Spleen (tissue), 11 donors: ENCODE measurements at regions not wholly inside any gene's neighbourhood (a gene's known extent, or its start where the extent isn't known, plus 50 kb on each side); places are given as distances from the start of the nearest gene placed in this dataset.
A peak's percentile ranks its signal among the peaks of the same experiment; 100 is the strongest.

ENCODE experiments used
- DNase-seq: peaks from one replicate; pipeline ENCODE4 v3.0.0-alpha.2; 2020
- H3K27ac ChIP-seq, 8 donors: fragments of 200-600 bp; sonication (generic) in 7 of 8; 1 replicate in 4 of 8; 2 replicates in 4 of 8; pipeline versions ENCODE4 v1.5.0 to v1.8.0; 2016 to 2021; ENCODE audit warnings: inconsistent platforms in 4 of 8, mild to moderate bottlenecking in 4 of 8, moderate library complexity in 1 of 8
- H3K27me3 ChIP-seq, 7 donors: fragments of 200-600 bp; sonication (generic) in 6 of 7; replicated peaks in 1 of 7; 1 replicate in 4 of 7; 2 replicates in 3 of 7; pipeline versions ENCODE4 v1.5.0 to v1.8.0; 2016 to 2021; ENCODE audit warnings: inconsistent platforms in 3 of 7, mild to moderate bottlenecking in 1 of 7
- H3K36me3 ChIP-seq, 6 donors: fragments of 200-600 bp; sonication (generic) in 5 of 6; 1 replicate in 4 of 6; 2 replicates in 2 of 6; pipeline versions ENCODE4 v1.5.0 to v1.8.0; 2016 to 2021; ENCODE audit warnings: inconsistent platforms in 2 of 6
- H3K4me1 ChIP-seq, 6 donors: fragments of 200-600 bp; sonication (generic) in 5 of 6; 1 replicate in 3 of 6; 2 replicates in 3 of 6; pipeline versions ENCODE4 v1.5.0 to v1.8.0; 2016 to 2021; ENCODE audit warnings: inconsistent platforms in 3 of 6
- H3K4me3 ChIP-seq, 8 donors: fragments of 200-600 bp; sonication (generic) in 7 of 8; 1 replicate in 4 of 8; 2 replicates in 4 of 8; pipeline versions ENCODE4 v1.5.0 to v1.8.0; 2016 to 2021; ENCODE audit warnings: inconsistent platforms in 4 of 8, mild to moderate bottlenecking in 4 of 8, moderate library complexity in 2 of 8
- H3K9me3 ChIP-seq, 8 donors: fragments of 200-600 bp; sonication (generic) in 7 of 8; 1 replicate in 4 of 8; 2 replicates in 4 of 8; pipeline versions ENCODE4 v1.5.0 to v1.8.0; 2016 to 2021; ENCODE audit warnings: inconsistent platforms in 4 of 8
- POLR2A ChIP-seq, 3 donors: fragments of 450-650 bp; IDR thresholded peaks; one replicate each; pipeline ENCODE4 v1.5.1; 2017; ENCODE audit warnings: antibody characterized with exemption in 3 of 3, mild to moderate bottlenecking in 1 of 3
- POLR2AphosphoS5 ChIP-seq, 3 donors: sonication (generic); formaldehyde crosslinking; IDR thresholded peaks; one replicate each; pipeline ENCODE4 v1.5.1; 2017; ENCODE audit warnings: antibody characterized with exemption in 3 of 3
- WGBS, 5 donors: extraction: QIAGEN DNeasy Blood & Tissue Kit in 3 of 5; methylation state at CpG; one replicate each; pipeline versions ENCODE4 v1.1.5 to v1.1.7; 2013 to 2018; 5-methylcytosine and 5-hydroxymethylcytosine counted together
- intact Hi-C: fragments of 100-400 bp; cut with DNase I; formaldehyde crosslinking; loops from one replicate; pipeline ENCODE4 v1.15.0; 2023; ENCODE audit warnings: low total_unique reads
- TF ChIP-seq, protein P1 (sequence below), 11 experiments: fragments of 200-600 bp in 7 of 11; fragments of 450-650 bp in 4 of 11; sonication (generic) in 4 of 11; IDR thresholded peaks in 8 of 11; conservative IDR thresholded peaks in 3 of 11; 1 replicate in 7 of 11; 2 replicates in 4 of 11; pipeline versions ENCODE4 v1.4.0 to v1.8.0; 2016 to 2021; ENCODE audit warnings: antibody characterized with exemption in 11 of 11, inconsistent platforms in 4 of 11, mild to moderate bottlenecking in 1 of 11
- donor health status: healthy with polysubstance abuse.
- donor health status: DM: no; HTN: no; CAD: no; lungs with moderate emphysema.
- donor health status: DM: no; HTN: no; CAD: no.
- donor health status: Bipolar disorder and iron deficiency.
- donor health status: healthy.
- donor health status: DM: no; HTN: no; CAD: no.
- donor health status: DM: yes; HTN: yes; CAD: no.

DNA sequence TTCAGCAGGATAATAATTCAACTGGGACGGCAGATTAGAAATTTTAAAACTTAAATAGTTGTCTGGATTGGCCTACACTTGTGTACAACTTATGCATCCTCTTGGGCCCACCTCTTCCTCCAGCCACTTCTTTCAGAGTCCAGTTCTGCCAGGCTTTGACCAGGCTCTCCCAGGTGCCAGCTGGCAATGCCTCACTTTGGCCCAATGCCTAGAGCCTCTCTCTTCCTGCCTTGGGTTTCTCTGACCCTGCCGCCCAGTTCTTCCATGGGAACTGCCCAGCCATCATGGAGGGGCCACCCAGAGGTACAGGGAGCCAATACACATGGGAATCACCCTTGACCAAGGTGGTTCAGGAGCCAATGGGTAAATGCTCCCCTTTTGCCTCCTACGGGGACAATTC, 135.5 kb downstream of the IRS1 start:
- intact Hi-C loops = no loop called here
- Histone ChIP-seq H3K27ac (no peak overlapping the region), H3K36me3 (no peaks in the 10 kb centered on the region), H3K4me1 (no peaks in the 10 kb centered on the region), H3K4me3 (no peak overlapping the region), H3K9me3 (no peaks in the 10 kb centered on the region), H3K27me3 (peaks cover 0 to 61% (median 4%) of the 10 kb centered on the region in 7 donors)
- 24 to 79% (median 48%) methylated on average over 3 of the region's 3 CpGs for WGBS, 5 donors
- TF ChIP-seq POLR2AphosphoS5 (IDR thresholded peaks at IDR 0.05) = no peak
- TF ChIP-seq POLR2A (IDR thresholded peaks at IDR 0.05) = no peak
- TF ChIP-seq, protein P1, sequence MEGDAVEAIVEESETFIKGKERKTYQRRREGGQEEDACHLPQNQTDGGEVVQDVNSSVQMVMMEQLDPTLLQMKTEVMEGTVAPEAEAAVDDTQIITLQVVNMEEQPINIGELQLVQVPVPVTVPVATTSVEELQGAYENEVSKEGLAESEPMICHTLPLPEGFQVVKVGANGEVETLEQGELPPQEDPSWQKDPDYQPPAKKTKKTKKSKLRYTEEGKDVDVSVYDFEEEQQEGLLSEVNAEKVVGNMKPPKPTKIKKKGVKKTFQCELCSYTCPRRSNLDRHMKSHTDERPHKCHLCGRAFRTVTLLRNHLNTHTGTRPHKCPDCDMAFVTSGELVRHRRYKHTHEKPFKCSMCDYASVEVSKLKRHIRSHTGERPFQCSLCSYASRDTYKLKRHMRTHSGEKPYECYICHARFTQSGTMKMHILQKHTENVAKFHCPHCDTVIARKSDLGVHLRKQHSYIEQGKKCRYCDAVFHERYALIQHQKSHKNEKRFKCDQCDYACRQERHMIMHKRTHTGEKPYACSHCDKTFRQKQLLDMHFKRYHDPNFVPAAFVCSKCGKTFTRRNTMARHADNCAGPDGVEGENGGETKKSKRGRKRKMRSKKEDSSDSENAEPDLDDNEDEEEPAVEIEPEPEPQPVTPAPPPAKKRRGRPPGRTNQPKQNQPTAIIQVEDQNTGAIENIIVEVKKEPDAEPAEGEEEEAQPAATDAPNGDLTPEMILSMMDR (IDR thresholded peaks at IDR 0.05 in 8 of 11, conservative IDR thresholded peaks at IDR 0.05 in 3 of 11) = no peak
- peak; percentile 68 for DNase-seq

DNA sequence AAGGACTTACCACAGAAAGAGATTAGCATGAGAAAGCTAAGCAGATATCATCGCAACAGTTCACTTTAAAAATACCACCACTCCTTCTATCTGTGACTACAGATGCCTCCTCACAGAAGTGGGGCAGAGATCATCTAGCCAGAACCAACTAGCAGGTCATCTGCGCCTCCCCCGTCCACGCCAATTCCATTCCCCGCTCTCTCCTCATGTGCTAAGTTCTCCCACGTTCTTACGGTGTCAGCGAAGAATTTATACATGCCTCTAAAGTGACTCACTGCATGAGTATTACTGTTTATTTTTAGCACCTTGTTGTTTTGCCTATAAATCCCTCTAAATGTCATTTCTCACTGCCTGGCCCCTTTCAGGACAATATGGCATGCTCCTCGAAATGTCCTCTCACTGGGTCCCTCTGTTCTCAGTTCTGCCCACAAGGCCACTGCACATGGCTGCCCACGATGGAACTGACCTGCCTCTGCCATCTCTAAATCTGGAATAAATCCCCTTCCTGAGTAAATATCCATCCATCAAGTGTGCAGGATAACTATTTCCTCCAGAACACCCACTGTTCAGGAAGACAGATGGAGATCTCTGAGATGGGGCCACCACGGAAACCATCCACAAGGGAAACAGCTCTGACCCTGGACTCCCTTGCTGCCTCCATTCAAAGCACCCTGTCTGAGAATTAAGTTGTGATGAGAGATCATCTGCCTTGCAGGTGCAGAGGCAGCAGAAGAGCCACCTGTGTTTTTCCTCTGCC, 137.7 kb downstream of the IRS1 start:
- Histone ChIP-seq H3K27ac (peak overlapping the region in 3 of 8 donors; percentile 11 to 37 (median 14)), H3K4me3 (no peak overlapping the region)
- intact Hi-C loops = no loop called here

DNA sequence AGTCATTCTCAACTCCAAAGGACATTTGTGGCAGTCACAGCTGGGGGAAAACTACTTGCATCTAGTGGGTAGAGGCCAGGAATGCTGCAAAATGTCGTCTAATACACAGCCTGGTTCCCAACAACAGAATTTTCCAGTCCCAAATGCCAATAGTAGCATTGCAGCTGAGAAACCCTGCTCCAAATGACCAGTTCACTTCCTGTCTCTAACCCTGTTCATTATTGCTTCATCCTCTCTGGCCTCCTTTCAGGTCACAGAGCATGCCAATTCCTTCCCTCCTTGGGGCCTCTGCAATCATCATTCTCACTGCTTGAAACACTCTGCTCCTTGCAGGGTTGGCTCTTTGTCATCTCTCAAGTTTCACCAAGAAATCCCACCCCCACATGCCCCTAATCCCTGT, 139.1 kb downstream of the IRS1 start:
- Histone ChIP-seq H3K27ac (peak overlapping the region in 5 of 8 donors; percentile 1 to 62 (median 51)), H3K4me1 (no peaks in the 10 kb centered on the region), H3K36me3 (no peaks in the 10 kb centered on the region), H3K27me3 (peaks cover 0 to 56% (median 4%) of the 10 kb centered on the region in 7 donors), H3K4me3 (no peak overlapping the region), H3K9me3 (no peaks in the 10 kb centered on the region)
- TF ChIP-seq POLR2A (IDR thresholded peaks at IDR 0.05) (no peak), POLR2AphosphoS5 (IDR thresholded peaks at IDR 0.05) (peak in 1 of 3 donors; percentile 65)
- intact Hi-C loops = no loop called here
- DNase-seq = no peak
- WGBS, 5 donors = 37 to 68% (median 50%) methylated on average over 1 of the region's 1 CpG

More for the DNA sequence above, 137.7 kb downstream of the IRS1 start:
- no peak for DNase-seq
- Histone ChIP-seq H3K4me1 (no peaks in the 10 kb centered on the region), H3K9me3 (no peaks in the 10 kb centered on the region), H3K36me3 (no peaks in the 10 kb centered on the region), H3K27me3 (peaks cover 0 to 54% (median 4%) of the 10 kb centered on the region in 7 donors)
- TF ChIP-seq, protein P1 (IDR thresholded peaks at IDR 0.05 in 8 of 11, conservative IDR thresholded peaks at IDR 0.05 in 3 of 11) = no peak
- peak in 1 of 3 donors; percentile 53 for TF ChIP-seq POLR2AphosphoS5 (IDR thresholded peaks at IDR 0.05)
- no peak for TF ChIP-seq POLR2A (IDR thresholded peaks at IDR 0.05)
- 45 to 64% (median 55%) methylated on average over 10 to 11 of the region's 11 CpGs for WGBS, 5 donors

GRCh38 chr2:226660124-226660523, 139.5 kb downstream of the IRS1 start:
- H3K4me3 ChIP-seq = no peak overlapping the region
- H3K36me3 ChIP-seq = no peaks in the 10 kb centered on the region
- H3K4me1 ChIP-seq = no peaks in the 10 kb centered on the region
- TF ChIP-seq POLR2A (IDR thresholded peaks at IDR 0.05) (no peak), POLR2AphosphoS5 (IDR thresholded peaks at IDR 0.05) (no peak)
- TF ChIP-seq, protein P1 (IDR thresholded peaks at IDR 0.05 in 8 of 11, conservative IDR thresholded peaks at IDR 0.05 in 3 of 11) = no peak
- H3K27me3 ChIP-seq = peaks cover 0 to 56% (median 4%) of the 10 kb centered on the region in 7 donors
- WGBS, 5 donors = 69 to 82% (median 75%) methylated on average over 5 of the region's 5 CpGs
- peak overlapping the region in 5 of 8 donors; percentile 1 to 62 (median 51) for H3K27ac ChIP-seq
- H3K9me3 ChIP-seq = no peaks in the 10 kb centered on the region
- intact Hi-C loops = no loop called here
- no peak for DNase-seq
